Left lung (tissue), 4 donors: ENCODE measurements at regions not wholly inside any gene's neighbourhood (a gene's known extent, or its start where the extent isn't known, plus 50 kb on each side); places are given as distances from the start of the nearest gene placed in this dataset.

ENCODE experiments used
- ATAC-seq: fragments of 200-7000 bp; cut with Tn5 transposase; one replicate; pipeline ENCODE4 v1.9.1; 2020; ENCODE audit warnings: moderate library complexity
- DNase-seq, 4 donors: peaks; one replicate each; pipeline ENCODE4 v3.0.0-alpha.2; 2013 to 2020
- H3K27ac ChIP-seq, 2 donors: fragments of 200-600 bp; sonication (generic) in 1 of 2; one replicate each; pipeline versions ENCODE4 v1.5.0 to v1.8.0; 2020 to 2021
- H3K27me3 ChIP-seq, 2 donors: fragments of 200-600 bp; sonication (generic) in 1 of 2; one replicate each; pipeline versions ENCODE4 v1.5.0 to v1.8.0; 2020 to 2021
- H3K36me3 ChIP-seq, 2 donors: fragments of 200-600 bp; sonication (generic) in 1 of 2; one replicate each; pipeline versions ENCODE4 v1.5.0 to v1.8.0; 2020 to 2021
- H3K4me1 ChIP-seq, 2 donors: fragments of 200-600 bp; one replicate each; pipeline ENCODE4 v1.8.0; 2021
- H3K4me3 ChIP-seq, 2 donors: fragments of 200-600 bp; sonication (generic) in 1 of 2; one replicate each; pipeline versions ENCODE4 v1.5.0 to v1.8.0; 2020 to 2021; ENCODE audit warnings: mild to moderate bottlenecking in 1 of 2
- H3K9me3 ChIP-seq, 2 donors: fragments of 200-600 bp; sonication (generic) in 1 of 2; one replicate each; pipeline versions ENCODE4 v1.5.0 to v1.8.0; 2020 to 2021
- CTCF ChIP-seq, 2 donors: fragments of 200-600 bp; sonication (generic) in 1 of 2; IDR thresholded peaks; one replicate each; pipeline versions ENCODE4 v1.5.0 to v1.8.0; 2021; ENCODE audit warnings: antibody characterized with exemption in 2 of 2
- intact Hi-C, 2 donors: fragments of 100-400 bp; cut with DNase I; formaldehyde crosslinking; loops; one replicate each; pipeline versions ENCODE4 v1.11.2 to v1.14.2; 2022
- donor health status: DM: no; HTN: yes; CAD: no.
- donor health status: DM: no; HTN: no; CAD: no.

GRCh38 chr6:9594746-9595145 is 820.1 kb downstream of the TFAP2A start:
- intact Hi-C loops, result no loop called here
- no peaks in the 10 kb centered on the region for H3K36me3 ChIP-seq
- H3K9me3 ChIP-seq, result no peaks in the 10 kb centered on the region
- no peaks in the 10 kb centered on the region for H3K4me1 ChIP-seq
- no peaks in the 10 kb centered on the region for H3K27me3 ChIP-seq
- ATAC-seq, result no peak
- H3K27ac ChIP-seq, result no peak overlapping the region
- no peak for DNase-seq
- TF ChIP-seq CTCF (IDR thresholded peaks at IDR 0.05), result no peak
- H3K4me3 ChIP-seq, result no peak overlapping the region

GRCh38 chr6:9593554-9593953 is 821.3 kb downstream of the TFAP2A start:
- Histone ChIP-seq H3K27ac (no peak overlapping the region), H3K4me3 (no peak overlapping the region), H3K27me3 (no peaks in the 10 kb centered on the region), H3K4me1 (no peaks in the 10 kb centered on the region), H3K36me3 (no peaks in the 10 kb centered on the region), H3K9me3 (no peaks in the 10 kb centered on the region)
- intact Hi-C loops, result no loop called here
- no peak for ATAC-seq
- DNase-seq, result no peak
- TF ChIP-seq CTCF (IDR thresholded peaks at IDR 0.05), result no peak

GRCh38 chr6:9583753-9584352 is 831.0 kb downstream of the TFAP2A start:
- no peak overlapping the region for H3K27ac ChIP-seq
- no peaks in the 10 kb centered on the region for H3K36me3 ChIP-seq
- H3K27me3 ChIP-seq, result no peaks in the 10 kb centered on the region
- H3K9me3 ChIP-seq, result no peaks in the 10 kb centered on the region
- intact Hi-C loops, result no loop called here
- no peak for TF ChIP-seq CTCF (IDR thresholded peaks at IDR 0.05)
- no peak overlapping the region for H3K4me3 ChIP-seq
- DNase-seq (no peak), ATAC-seq (no peak)
- no peaks in the 10 kb centered on the region for H3K4me1 ChIP-seq

GRCh38 chr6:9581155-9581554 is 833.7 kb downstream of the TFAP2A start:
- ATAC-seq, result no peak
- Histone ChIP-seq H3K4me1 (no peaks in the 10 kb centered on the region), H3K36me3 (no peaks in the 10 kb centered on the region), H3K9me3 (no peaks in the 10 kb centered on the region), H3K27me3 (no peaks in the 10 kb centered on the region), H3K27ac (no peak overlapping the region), H3K4me3 (no peak overlapping the region)
- intact Hi-C loops, result no loop called here
- DNase-seq, result no peak
- no peak for TF ChIP-seq CTCF (IDR thresholded peaks at IDR 0.05)

GRCh38 chr6:9576521-9576920 is 838.4 kb downstream of the TFAP2A start:
- DNase-seq (no peak), ATAC-seq (no peak)
- intact Hi-C loops, result no loop called here
- H3K9me3 ChIP-seq, result no peaks in the 10 kb centered on the region
- no peak overlapping the region for H3K4me3 ChIP-seq
- no peaks in the 10 kb centered on the region for H3K27me3 ChIP-seq
- H3K36me3 ChIP-seq, result no peaks in the 10 kb centered on the region
- no peak overlapping the region for H3K27ac ChIP-seq
- H3K4me1 ChIP-seq, result no peaks in the 10 kb centered on the region
- no peak for TF ChIP-seq CTCF (IDR thresholded peaks at IDR 0.05)
